Lung (tissue), 11 donors: ENCODE measurements at regions not wholly inside any gene's neighbourhood (a gene's known extent, or its start where the extent isn't known, plus 50 kb on each side); places are given as distances from the start of the nearest gene placed in this dataset.

Source experiments
- ATAC-seq: fragments of 200-7000 bp; cut with Tn5 transposase; one replicate; pipeline ENCODE4 v1.9.1; 2020; ENCODE audit warnings: moderate number of reproducible peaks; ENCODE audit not compliant: insufficient read depth, low FRiP score
- DNase-seq, 3 donors: peaks; one replicate each; pipeline ENCODE4 v3.0.0-alpha.2; 2013 to 2017
- H3K27ac ChIP-seq, 2 donors: one replicate each; pipeline ENCODE4 v1.5.1; 2013; ENCODE audit warnings: mild to moderate bottlenecking in 2 of 2, moderate library complexity in 2 of 2, control low read depth in 1 of 2, inconsistent platforms in 1 of 2, low read depth in 1 of 2, low read length in 1 of 2
- H3K27me3 ChIP-seq, 3 donors: one replicate each; pipeline ENCODE4 v1.5.1; 2013; ENCODE audit warnings: low read length in 2 of 3; ENCODE audit not compliant: control insufficient read depth in 3 of 3, insufficient read depth in 3 of 3
- H3K36me3 ChIP-seq, 4 donors: one replicate each; pipeline ENCODE4 v1.5.1; 2013; ENCODE audit warnings: low read length in 4 of 4, mild to moderate bottlenecking in 1 of 4, moderate library complexity in 1 of 4; ENCODE audit not compliant: control insufficient read depth in 4 of 4, insufficient read depth in 4 of 4
- H3K4me1 ChIP-seq, 5 donors: one replicate each; pipeline ENCODE4 v1.5.1; 2013; ENCODE audit warnings: low read length in 5 of 5, mild to moderate bottlenecking in 2 of 5, moderate library complexity in 1 of 5; ENCODE audit not compliant: control insufficient read depth in 5 of 5, insufficient read depth in 5 of 5
- H3K4me3 ChIP-seq: one replicate; pipeline ENCODE4 v1.5.1; 2013; ENCODE audit warnings: mild to moderate bottlenecking, control low read depth, moderate library complexity
- H3K9ac ChIP-seq, 2 donors: one replicate each; pipeline ENCODE4 v1.5.1; 2013; ENCODE audit warnings: low read length in 2 of 2, control low read depth in 1 of 2; ENCODE audit not compliant: insufficient read depth in 1 of 2
- H3K9me3 ChIP-seq, 4 donors: one replicate each; pipeline ENCODE4 v1.5.1; 2013; ENCODE audit warnings: low read length in 3 of 4, mild to moderate bottlenecking in 1 of 4, moderate library complexity in 1 of 4; ENCODE audit not compliant: control insufficient read depth in 4 of 4, insufficient read depth in 3 of 4
- CTCF ChIP-seq: IDR thresholded peaks from 2 replicates; pipeline ENCODE4 v1.5.1; 2012; ENCODE audit warnings: mild to moderate bottlenecking; ENCODE audit errors: control extremely low read depth, extremely low read depth
- WGBS, 2 donors: extraction: QIAGEN DNeasy Blood & Tissue Kit; methylation state at CpG; one replicate each; pipeline ENCODE4 v1.1.7; 2013; 5-methylcytosine and 5-hydroxymethylcytosine counted together
- donor health status: control.
- donor health status: control.
- donor health status: Bipolar disorder and iron deficiency.
- donor health status: healthy.
- donor health status: DM: yes; HTN: yes; CAD: no.

- WGBS, 2 donors, result 93 to 95% methylated on average over 8 of the region's 8 CpGs
- Histone ChIP-seq H3K9me3 (no peaks in the 10 kb centered on the region), H3K27me3 (no peaks in the 10 kb centered on the region), H3K9ac (no peak overlapping the region), H3K4me3 (no peak overlapping the region), H3K27ac (no peak overlapping the region), H3K4me1 (peaks cover 0 to 14% (median 0%) of the 10 kb centered on the region in 5 donors), H3K36me3 (no peaks in the 10 kb centered on the region)
- DNase-seq, result no peak
- ATAC-seq, result no peak
- no peak for TF ChIP-seq CTCF
Observed at GRCh38 chr2:7728388-7728787, 811.2 kb downstream of the RNF144A start.

DNA sequence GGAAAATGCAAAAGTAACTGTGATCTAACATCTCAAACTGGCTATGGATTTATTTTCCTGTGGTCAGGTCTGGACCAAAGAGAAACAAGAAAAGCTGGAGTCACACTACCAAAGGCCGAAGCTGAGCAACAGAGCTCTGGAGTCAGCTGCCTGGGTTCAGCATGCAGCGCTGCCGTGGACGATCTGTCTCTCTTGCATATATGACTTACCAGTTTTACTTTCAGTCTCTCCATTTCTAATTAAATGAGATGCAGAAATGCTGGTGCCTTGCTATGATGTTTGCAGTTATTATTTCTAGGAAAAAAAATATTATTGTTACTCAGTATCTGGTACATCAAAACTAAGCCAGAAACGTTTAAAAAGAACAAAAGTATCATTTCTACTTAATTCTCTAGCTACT, 813.2 kb downstream of the RNF144A start:
- Histone ChIP-seq H3K27me3 (no peaks in the 10 kb centered on the region), H3K27ac (no peak overlapping the region)
- 77 to 83% methylated on average over 5 of the region's 5 CpGs for WGBS, 2 donors

DNA sequence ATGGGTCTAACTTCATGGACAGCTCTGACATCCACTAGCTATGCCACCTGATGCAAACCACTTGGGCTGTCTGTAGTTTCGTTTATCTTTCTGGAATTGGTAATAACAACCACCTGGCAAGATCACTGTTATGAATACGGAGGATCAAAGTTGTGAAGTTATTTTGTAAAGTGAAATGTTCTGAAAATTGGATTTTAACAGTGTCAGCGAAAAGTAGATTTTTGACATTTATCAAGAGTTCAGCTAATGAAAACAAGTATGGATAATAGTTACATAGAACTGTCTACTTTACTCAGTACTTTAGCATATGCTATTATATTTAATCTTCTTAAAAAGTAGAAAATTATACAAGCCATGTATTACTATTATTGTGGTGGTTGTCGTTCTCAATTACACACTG, 813.8 kb downstream of the RNF144A start:
- no peak overlapping the region for H3K27ac ChIP-seq
- H3K4me3 ChIP-seq, result no peak overlapping the region
- peaks cover 0 to 7% (median 0%) of the 10 kb centered on the region in 5 donors for H3K4me1 ChIP-seq
- ATAC-seq (no peak), DNase-seq (no peak)
- WGBS, 2 donors, result 80 to 92% methylated on average over 4 of the region's 4 CpGs
- H3K27me3 ChIP-seq, result no peaks in the 10 kb centered on the region
- no peak for TF ChIP-seq CTCF
- no peaks in the 10 kb centered on the region for H3K9me3 ChIP-seq
- no peak overlapping the region for H3K9ac ChIP-seq
- no peaks in the 10 kb centered on the region for H3K36me3 ChIP-seq

More for the DNA sequence above, 813.2 kb downstream of the RNF144A start:
- ATAC-seq (no peak), DNase-seq (no peak)
- H3K9me3 ChIP-seq, result no peaks in the 10 kb centered on the region
- TF ChIP-seq CTCF, result no peak
- H3K36me3 ChIP-seq, result no peaks in the 10 kb centered on the region
- H3K4me1 ChIP-seq, result peaks cover 0 to 12% (median 0%) of the 10 kb centered on the region in 5 donors
- no peak overlapping the region for H3K4me3 ChIP-seq
- H3K9ac ChIP-seq, result no peak overlapping the region

GRCh38 chr2:7732497-7732896, 815.3 kb downstream of the RNF144A start:
- 87 to 89% methylated on average over 5 of the region's 5 CpGs for WGBS, 2 donors
- no peak overlapping the region for H3K9ac ChIP-seq
- no peaks in the 10 kb centered on the region for H3K27me3 ChIP-seq
- ATAC-seq, result no peak
- H3K4me1 ChIP-seq, result peaks cover 0 to 7% (median 0%) of the 10 kb centered on the region in 5 donors
- no peaks in the 10 kb centered on the region for H3K9me3 ChIP-seq
- no peaks in the 10 kb centered on the region for H3K36me3 ChIP-seq
- no peak for DNase-seq
- no peak overlapping the region for H3K27ac ChIP-seq
- TF ChIP-seq CTCF, result no peak
- no peak overlapping the region for H3K4me3 ChIP-seq
